ENCODE measurements at regions not wholly inside any gene's neighbourhood (a gene's known extent, or its start where the extent isn't known, plus 50 kb on each side); places are given as distances from the start of the nearest gene placed in this dataset.
"Not testable (repeated sequence)": the region's sequence is repeated elsewhere in the genome, so short reads cannot be mapped to it uniquely, and the experiment has no call there.

- H3K9me3 ChIP-seq (ENCODE audit: severe bottlenecking): no peaks in the 10 kb centered on the region
- TF ChIP-seq, protein P1, sequence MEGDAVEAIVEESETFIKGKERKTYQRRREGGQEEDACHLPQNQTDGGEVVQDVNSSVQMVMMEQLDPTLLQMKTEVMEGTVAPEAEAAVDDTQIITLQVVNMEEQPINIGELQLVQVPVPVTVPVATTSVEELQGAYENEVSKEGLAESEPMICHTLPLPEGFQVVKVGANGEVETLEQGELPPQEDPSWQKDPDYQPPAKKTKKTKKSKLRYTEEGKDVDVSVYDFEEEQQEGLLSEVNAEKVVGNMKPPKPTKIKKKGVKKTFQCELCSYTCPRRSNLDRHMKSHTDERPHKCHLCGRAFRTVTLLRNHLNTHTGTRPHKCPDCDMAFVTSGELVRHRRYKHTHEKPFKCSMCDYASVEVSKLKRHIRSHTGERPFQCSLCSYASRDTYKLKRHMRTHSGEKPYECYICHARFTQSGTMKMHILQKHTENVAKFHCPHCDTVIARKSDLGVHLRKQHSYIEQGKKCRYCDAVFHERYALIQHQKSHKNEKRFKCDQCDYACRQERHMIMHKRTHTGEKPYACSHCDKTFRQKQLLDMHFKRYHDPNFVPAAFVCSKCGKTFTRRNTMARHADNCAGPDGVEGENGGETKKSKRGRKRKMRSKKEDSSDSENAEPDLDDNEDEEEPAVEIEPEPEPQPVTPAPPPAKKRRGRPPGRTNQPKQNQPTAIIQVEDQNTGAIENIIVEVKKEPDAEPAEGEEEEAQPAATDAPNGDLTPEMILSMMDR (IDR thresholded peaks at IDR 0.05; ENCODE audit: poor library complexity, severe bottlenecking): peak; percentile 17
- no peak overlapping the region for H3K4me3 ChIP-seq (ENCODE audit: severe bottlenecking)
- ATAC-seq (ENCODE audit: low read depth): peak; percentile 44; the same call in 2 of the 3 replicates
- no peaks in the 10 kb centered on the region for H3K27me3 ChIP-seq (ENCODE audit: insufficient read depth, poor library complexity, severe bottlenecking)
- DNase-seq (ENCODE audit: low spot score): no peak
- no peaks in the 10 kb centered on the region for H3K4me1 ChIP-seq (ENCODE audit: insufficient read depth, poor library complexity, severe bottlenecking)
- no peak overlapping the region for H3K27ac ChIP-seq (ENCODE audit: poor library complexity, severe bottlenecking)
- H3K36me3 ChIP-seq (ENCODE audit: low read depth): no peaks in the 10 kb centered on the region
Measured at GRCh38 chr1:189708674-189709073, 769.0 kb downstream of the BRINP3 start.

DNA sequence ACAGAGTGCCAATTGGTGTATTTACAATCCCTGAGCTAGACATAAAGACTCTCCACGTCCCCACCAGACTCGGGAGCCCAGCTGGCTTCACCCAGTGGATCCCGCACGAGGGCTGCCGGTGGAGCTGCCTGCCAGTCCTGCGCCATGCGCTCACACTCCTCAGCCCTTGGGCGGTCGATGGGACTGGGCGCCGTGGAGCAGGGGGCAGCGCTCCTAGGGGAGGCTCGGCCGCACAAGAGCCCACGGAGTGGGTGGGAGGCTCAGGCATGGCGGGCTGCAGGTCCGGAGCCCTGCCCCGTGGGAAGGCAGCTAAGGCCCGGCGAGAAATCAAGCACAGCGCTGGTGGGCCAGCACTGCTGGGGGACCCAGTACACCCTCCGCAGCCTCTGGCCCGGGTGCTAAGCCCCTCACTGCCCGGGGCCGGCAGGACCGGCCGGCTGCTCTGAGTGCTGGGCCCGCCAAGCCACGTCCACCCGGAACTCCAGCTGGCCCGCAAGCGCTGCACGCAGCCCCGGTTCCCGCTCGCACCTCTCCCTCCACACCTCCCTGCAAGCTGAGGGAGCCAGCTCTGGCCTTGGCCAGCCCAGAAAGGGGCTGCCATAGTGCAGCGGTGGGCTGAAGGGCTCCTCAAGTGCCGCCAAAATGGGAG is 759.4 kb downstream of the BRINP3 start:
- DNase-seq (ENCODE audit: low spot score); H3K27me3 ChIP-seq (ENCODE audit: insufficient read depth, poor library complexity, severe bottlenecking); ATAC-seq (ENCODE audit: low read depth); H3K4me1 ChIP-seq (ENCODE audit: insufficient read depth, poor library complexity, severe bottlenecking); H3K36me3 ChIP-seq (ENCODE audit: low read depth); H3K4me3 ChIP-seq (ENCODE audit: severe bottlenecking); H3K27ac ChIP-seq (ENCODE audit: poor library complexity, severe bottlenecking); H3K9me3 ChIP-seq (ENCODE audit: severe bottlenecking): not testable (repeated sequence)

DNA sequence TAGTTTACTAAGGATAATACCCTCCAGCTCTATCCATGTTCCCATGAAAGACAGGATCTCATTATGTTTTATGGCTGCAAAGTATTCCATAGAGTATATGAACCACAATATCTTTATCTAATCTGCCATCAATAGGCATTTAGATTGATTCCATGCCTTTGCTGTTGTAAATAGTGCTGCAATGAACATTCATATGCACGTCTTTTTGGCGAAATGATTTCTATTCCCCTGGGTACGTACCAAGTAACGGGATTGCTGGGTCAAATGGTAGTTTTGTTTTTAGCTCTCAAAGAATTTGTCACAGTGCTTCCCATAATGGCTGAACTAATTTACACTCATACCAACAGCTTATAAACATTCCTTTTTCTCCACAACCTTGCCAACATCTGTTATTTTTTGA is 750.9 kb downstream of the BRINP3 start:
- Histone ChIP-seq H3K36me3 (ENCODE audit: low read depth) (no peaks in the 10 kb centered on the region), H3K27ac (ENCODE audit: poor library complexity, severe bottlenecking) (no peak overlapping the region), H3K4me1 (ENCODE audit: insufficient read depth, poor library complexity, severe bottlenecking) (no peaks in the 10 kb centered on the region), H3K9me3 (ENCODE audit: severe bottlenecking) (no peaks in the 10 kb centered on the region), H3K27me3 (ENCODE audit: insufficient read depth, poor library complexity, severe bottlenecking) (no peaks in the 10 kb centered on the region), H3K4me3 (ENCODE audit: severe bottlenecking) (no peak overlapping the region)
- DNase-seq (ENCODE audit: low spot score) (no peak), ATAC-seq (ENCODE audit: low read depth) (no peak)
- TF ChIP-seq, protein P1 (IDR thresholded peaks at IDR 0.05; ENCODE audit: poor library complexity, severe bottlenecking): no peak

DNA sequence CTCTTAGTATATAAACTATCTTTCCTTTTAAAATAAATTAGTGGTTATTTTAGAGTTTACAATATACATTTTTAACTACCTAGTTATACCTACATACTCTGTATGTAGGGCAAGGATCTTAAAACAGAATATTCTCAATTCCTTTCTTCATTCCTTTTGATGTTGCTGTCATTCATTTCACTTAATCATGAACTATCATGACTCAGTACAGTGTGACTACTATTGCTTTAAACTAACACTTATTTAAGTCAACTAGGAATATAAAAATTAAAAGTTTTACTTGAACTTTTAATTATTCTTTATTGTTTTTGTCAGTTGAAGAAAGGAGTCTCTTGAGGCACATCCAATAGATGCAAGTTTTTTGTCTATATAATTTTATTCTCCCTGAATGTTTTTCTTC is 726.4 kb downstream of the BRINP3 start:
- ATAC-seq (ENCODE audit: low read depth) (no peak), DNase-seq (ENCODE audit: low spot score) (no peak)
- H3K27me3 ChIP-seq (ENCODE audit: insufficient read depth, poor library complexity, severe bottlenecking): no peaks in the 10 kb centered on the region
- TF ChIP-seq, protein P1 (IDR thresholded peaks at IDR 0.05; ENCODE audit: poor library complexity, severe bottlenecking): no peak
- no peaks in the 10 kb centered on the region for H3K9me3 ChIP-seq (ENCODE audit: severe bottlenecking)
- H3K27ac ChIP-seq (ENCODE audit: poor library complexity, severe bottlenecking): no peak overlapping the region
- H3K36me3 ChIP-seq (ENCODE audit: low read depth): no peaks in the 10 kb centered on the region
- no peak overlapping the region for H3K4me3 ChIP-seq (ENCODE audit: severe bottlenecking)
- H3K4me1 ChIP-seq (ENCODE audit: insufficient read depth, poor library complexity, severe bottlenecking): no peaks in the 10 kb centered on the region

DNA sequence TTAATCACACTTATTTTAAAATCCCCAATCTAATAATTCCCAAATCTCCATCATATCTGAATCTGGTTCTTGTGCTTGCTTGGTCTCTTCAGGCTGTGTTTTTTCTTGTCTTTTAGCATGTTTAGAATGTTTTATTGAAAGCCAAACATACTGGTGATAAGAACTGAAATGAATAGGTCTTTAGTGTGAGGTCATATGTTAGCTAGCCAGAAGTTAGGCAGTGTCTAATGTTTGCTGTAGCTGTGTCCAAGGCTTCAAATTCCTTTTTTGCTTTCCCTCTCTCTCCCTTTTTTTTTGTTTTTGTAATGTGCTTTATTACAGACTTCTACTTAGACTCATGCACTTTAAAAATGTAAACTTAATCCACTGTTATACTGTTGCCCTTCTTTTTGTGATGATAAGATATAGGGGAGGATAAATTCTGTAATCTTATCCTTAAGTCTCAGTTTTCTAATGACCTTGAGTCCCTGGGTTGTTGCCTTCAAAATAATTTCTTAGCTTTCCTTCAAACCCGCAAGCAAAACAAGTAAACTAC is 725.1 kb downstream of the BRINP3 start:
- H3K4me3 ChIP-seq (ENCODE audit: severe bottlenecking): no peak overlapping the region
- no peak for ATAC-seq (ENCODE audit: low read depth)
- H3K36me3 ChIP-seq (ENCODE audit: low read depth): no peaks in the 10 kb centered on the region
- TF ChIP-seq, protein P1 (IDR thresholded peaks at IDR 0.05; ENCODE audit: poor library complexity, severe bottlenecking): no peak
- H3K4me1 ChIP-seq (ENCODE audit: insufficient read depth, poor library complexity, severe bottlenecking): no peaks in the 10 kb centered on the region
- H3K27me3 ChIP-seq (ENCODE audit: insufficient read depth, poor library complexity, severe bottlenecking): no peaks in the 10 kb centered on the region
- no peak for DNase-seq (ENCODE audit: low spot score)
- H3K9me3 ChIP-seq (ENCODE audit: severe bottlenecking): no peaks in the 10 kb centered on the region
- H3K27ac ChIP-seq (ENCODE audit: poor library complexity, severe bottlenecking): no peak overlapping the region

- not testable (repeated sequence) for H3K9me3 ChIP-seq (ENCODE audit: severe bottlenecking); ATAC-seq (ENCODE audit: low read depth); H3K4me1 ChIP-seq (ENCODE audit: insufficient read depth, poor library complexity, severe bottlenecking); H3K4me3 ChIP-seq (ENCODE audit: severe bottlenecking); H3K27me3 ChIP-seq (ENCODE audit: insufficient read depth, poor library complexity, severe bottlenecking); H3K36me3 ChIP-seq (ENCODE audit: low read depth); DNase-seq (ENCODE audit: low spot score); H3K27ac ChIP-seq (ENCODE audit: poor library complexity, severe bottlenecking)
Measured at GRCh38 chr1:189755100-189755499, 722.6 kb downstream of the BRINP3 start.
